GM13976 (cell line): ENCODE measurements at regions not wholly inside any gene's neighbourhood (a gene's known extent, or its start where the extent isn't known, plus 50 kb on each side); places are given as distances from the start of the nearest gene placed in this dataset.
A peak's percentile ranks its signal among the peaks of the same experiment; 100 is the strongest.
"Not testable (repeated sequence)": the region's sequence is repeated elsewhere in the genome, so short reads cannot be mapped to it uniquely, and the experiment has no call there.

Experiments
- DNase-seq: peaks from one replicate; pipeline ENCODE4 v3.0.0; 2012; ENCODE audit warnings: low spot score
- in situ Hi-C: fragments of 300-500 bp; cut with MboI; formaldehyde crosslinking; loops from one replicate; pipeline ENCODE4 v1.12.0; 2022; ENCODE audit warnings: low sequenced_read_pairs, mixed read lengths, inconsistent platforms; ENCODE audit not compliant: unreplicated experiment
- TF ChIP-seq, protein P1 (sequence below): IDR thresholded peaks from 2 replicates; pipeline ENCODE4 v1.5.1; 2012; ENCODE audit warnings: borderline replicate concordance, mild to moderate bottlenecking; ENCODE audit not compliant: insufficient read depth; ENCODE audit errors: extremely low read depth, missing control alignments, control extremely low read depth

DNA sequence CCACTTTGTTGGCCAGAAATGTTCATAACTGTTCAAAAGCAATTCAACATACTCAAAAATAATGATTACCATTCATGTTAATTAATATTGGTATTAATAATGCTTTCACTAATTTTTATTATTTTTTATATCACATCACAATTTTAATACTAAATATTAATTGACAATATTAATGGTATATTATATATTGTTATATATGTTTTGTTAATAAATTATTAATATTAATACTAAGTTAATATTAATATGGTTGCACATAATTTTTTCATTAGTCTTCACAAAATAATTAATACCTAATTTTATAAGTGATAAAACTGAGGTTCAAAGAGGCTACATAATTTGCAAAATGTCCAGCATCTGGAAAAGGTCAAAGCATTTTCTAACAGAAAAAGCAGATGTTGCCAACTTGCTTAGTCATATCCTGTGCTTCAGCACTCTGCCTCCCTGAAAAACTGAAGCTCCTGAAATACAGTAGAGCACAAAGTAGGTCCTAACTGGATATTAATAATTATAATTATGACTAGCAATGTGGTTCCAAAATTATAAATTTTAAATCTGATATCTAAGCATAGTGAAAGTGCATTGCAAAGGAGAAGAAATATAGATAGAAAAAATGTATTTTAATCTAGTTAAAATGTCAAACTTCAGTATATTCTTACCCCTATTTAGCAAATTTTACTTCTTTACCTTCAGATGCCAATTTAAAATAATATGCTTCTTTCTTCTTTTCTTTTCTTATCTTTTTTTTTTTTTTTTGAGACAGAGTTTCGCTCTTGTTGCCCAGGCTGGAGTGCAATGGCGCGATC, 123.2 kb upstream of the TNFSF4 start:
- TF ChIP-seq, protein P1, sequence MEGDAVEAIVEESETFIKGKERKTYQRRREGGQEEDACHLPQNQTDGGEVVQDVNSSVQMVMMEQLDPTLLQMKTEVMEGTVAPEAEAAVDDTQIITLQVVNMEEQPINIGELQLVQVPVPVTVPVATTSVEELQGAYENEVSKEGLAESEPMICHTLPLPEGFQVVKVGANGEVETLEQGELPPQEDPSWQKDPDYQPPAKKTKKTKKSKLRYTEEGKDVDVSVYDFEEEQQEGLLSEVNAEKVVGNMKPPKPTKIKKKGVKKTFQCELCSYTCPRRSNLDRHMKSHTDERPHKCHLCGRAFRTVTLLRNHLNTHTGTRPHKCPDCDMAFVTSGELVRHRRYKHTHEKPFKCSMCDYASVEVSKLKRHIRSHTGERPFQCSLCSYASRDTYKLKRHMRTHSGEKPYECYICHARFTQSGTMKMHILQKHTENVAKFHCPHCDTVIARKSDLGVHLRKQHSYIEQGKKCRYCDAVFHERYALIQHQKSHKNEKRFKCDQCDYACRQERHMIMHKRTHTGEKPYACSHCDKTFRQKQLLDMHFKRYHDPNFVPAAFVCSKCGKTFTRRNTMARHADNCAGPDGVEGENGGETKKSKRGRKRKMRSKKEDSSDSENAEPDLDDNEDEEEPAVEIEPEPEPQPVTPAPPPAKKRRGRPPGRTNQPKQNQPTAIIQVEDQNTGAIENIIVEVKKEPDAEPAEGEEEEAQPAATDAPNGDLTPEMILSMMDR: no peak
- DNase-seq: no peak
- in situ Hi-C loops: no loop called here

DNA sequence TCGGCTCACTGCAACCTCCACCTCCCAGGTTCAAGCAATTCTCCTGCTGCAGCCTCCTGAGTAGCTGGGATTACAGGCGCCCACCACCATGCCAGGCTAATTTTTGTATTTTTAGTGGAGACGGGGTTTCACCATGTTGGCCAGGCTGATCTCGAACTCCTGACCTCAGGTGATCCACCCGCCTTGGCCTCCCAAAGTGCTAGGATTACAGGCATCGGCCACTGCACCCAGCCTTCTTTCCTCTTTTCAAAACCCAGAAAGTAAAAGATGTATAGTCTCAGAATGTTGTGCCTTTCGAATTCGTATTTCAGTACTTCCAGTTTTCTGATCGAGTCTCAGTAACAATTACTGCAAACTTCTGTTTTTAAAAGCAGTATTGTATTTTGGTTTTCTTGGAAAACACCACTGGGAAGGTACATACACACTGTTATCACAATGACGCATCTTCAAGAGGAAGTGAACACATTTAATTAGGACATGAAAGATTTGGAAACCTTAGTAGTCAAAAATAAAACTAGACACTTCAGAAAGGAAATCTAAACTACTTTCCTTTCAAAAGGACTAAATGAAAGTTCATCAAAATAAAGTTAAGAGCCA, 123.9 kb upstream of the TNFSF4 start:
- in situ Hi-C loops: not testable (repeated sequence)
- peak; percentile 6 for DNase-seq

DNA sequence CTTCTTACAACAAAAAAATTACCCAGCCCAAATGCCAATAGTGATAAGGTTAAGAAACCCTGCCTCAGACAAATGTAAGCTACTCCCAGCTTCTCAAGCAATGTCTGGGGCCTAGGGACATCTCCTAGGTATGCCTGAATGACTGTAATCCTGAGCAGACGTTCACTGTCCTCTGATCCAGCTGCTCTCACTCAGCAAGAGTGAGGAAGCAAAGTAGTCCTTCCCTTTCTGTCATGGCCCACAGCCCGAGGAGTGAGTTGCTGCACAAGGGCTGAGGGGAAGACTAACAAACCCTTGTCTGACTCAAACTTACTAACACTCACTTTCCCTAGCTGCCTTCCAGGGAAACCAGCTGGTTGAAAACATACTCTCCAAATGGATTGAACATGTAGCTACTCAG, 124.9 kb upstream of the TNFSF4 start:
- no peak for DNase-seq
- in situ Hi-C loops: no loop called here
- TF ChIP-seq, protein P1: no peak

DNA sequence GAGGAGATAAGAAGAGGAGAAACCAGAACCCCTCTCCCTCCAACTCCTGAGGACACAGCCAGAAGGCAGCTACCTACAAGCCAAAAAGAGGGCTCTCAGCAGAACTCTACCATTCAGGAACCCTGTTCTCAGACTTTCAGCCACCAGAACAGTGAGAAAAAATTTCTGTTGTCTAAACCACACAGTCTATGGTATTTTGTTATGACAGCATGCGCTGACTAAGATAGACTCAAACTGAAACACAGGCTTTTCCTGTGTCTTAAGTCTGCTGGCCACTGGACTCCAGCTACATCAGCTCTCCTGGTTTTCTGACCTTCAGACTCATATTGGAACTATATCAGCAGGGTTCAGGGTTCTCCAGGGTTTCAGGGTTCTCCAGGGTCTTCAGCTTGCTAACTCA, 126.5 kb upstream of the TNFSF4 start:
- TF ChIP-seq, protein P1: no peak
- in situ Hi-C loops: no loop called here
- DNase-seq: peak; percentile 22

DNA sequence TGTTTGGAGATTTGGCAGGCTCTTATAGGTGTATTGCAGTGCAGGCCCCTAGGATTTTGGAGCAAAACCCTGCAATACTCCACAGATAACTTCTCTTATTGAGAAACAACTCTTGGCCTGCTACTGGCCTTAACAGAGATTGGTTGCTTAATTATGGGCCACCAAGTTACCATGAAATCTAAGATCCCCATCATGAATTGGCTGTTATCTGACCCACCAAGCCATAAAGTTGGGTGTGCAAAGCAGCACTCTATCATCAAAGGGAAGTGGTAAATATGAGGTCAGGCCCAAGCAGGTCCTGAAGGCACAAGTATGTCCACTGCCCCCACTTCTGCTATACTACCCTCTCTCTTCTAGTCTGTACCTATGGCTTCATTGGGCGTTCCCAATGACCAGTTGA, 130.0 kb upstream of the TNFSF4 start:
- no peak for DNase-seq
- in situ Hi-C loops: no loop called here
- TF ChIP-seq, protein P1: no peak

DNA sequence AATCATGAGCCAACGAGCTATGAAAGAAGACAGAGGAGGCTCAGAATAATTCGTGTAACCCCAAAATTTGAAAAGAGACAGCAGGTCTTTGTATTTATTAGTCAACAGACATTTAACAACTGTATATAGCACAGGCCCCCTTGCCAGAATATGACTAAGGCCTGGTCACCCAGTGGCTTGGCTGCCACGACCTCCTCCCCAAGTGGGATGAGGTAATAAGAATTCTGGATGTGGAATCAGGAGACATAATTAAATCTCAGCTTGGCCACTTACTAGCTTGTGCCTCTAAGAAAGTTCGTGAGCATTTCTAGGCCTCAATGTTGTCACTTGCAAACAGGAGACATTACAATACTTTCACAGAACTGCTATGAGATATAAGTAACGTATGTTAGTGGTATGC, 134.2 kb upstream of the TNFSF4 start:
- TF ChIP-seq, protein P1: no peak
- no peak for DNase-seq
- in situ Hi-C loops: no loop called here

DNA sequence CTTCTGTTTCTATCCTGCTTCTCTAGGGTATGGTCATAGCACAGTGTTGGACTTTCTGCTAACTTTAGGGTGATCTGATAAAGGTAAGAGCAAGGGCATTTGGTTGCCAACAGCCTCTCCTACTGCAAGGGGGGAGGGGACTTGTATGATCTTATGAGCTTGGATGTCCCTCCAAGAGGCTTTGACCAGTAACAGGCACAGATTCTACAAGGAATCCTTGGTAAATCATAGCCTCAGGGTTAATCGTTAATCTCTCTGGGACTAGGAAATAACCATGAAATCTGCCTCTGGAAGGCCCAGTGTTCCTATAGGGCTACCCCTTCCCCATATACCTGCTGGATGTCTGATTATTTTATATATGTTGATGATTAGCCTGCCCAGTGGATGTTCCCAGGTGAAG, 134.8 kb upstream of the TNFSF4 start:
- no peak for DNase-seq
- TF ChIP-seq, protein P1: no peak

More for the DNA sequence above, 134.8 kb upstream of the TNFSF4 start:
- in situ Hi-C loops: no loop called here
